DND-41 (cell line): ENCODE measurements at regions not wholly inside any gene's neighbourhood (a gene's known extent, or its start where the extent isn't known, plus 50 kb on each side); places are given as distances from the start of the nearest gene placed in this dataset.

Experiments
- CTCF ChIP-seq: IDR thresholded peaks from 2 replicates; pipeline ENCODE4 v1.5.1; 2012; ENCODE audit warnings: borderline replicate concordance, low read length, moderate library complexity, mild to moderate bottlenecking; ENCODE audit not compliant: poor library complexity, severe bottlenecking; ENCODE audit errors: extremely low read depth
- EZH2 ChIP-seq: IDR thresholded peaks from 3 replicates; pipeline ENCODE4 v1.6.1; 2012; ENCODE audit warnings: borderline replicate concordance, low read depth, mild to moderate bottlenecking, moderate library complexity, low read length, inconsistent platforms; ENCODE audit not compliant: severe bottlenecking

DNA sequence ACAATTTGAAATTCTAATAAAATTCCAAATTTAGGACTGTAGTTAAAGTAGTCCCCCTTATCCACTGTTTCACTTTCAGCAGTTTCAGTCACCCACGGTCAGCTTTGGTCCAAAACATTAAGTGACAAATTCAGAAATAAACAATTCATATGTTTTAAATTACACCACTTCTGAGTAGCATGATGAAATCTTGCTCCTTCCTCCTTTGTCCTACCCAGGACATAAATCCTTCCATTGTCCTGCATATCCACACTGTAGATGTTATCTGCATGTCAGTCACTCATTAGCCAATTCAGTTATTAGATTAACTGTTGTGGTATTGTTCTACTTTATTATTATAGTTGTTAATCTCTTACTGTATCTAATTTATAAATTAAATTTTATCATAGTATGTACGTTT, 376.5 kb downstream of the SH3GL2 start:
- TF ChIP-seq CTCF (no peak), EZH2 (no peak)
